IPS-NIHi7 (cell line): ENCODE measurements at regions not wholly inside any gene's neighbourhood (a gene's known extent, or its start where the extent isn't known, plus 50 kb on each side); places are given as distances from the start of the nearest gene placed in this dataset.
"Not testable (repeated sequence)": the region's sequence is repeated elsewhere in the genome, so short reads cannot be mapped to it uniquely, and the experiment has no call there.

Source experiments
- DNase-seq: peaks from one replicate; pipeline ENCODE4 v3.0.0; 2012; ENCODE audit warnings: mixed read lengths; ENCODE audit errors: extremely low spot score

GRCh38 chr11:112706863-112707262, 254.4 kb upstream of the NCAM1 start:
- no peak for DNase-seq

- not testable (repeated sequence) for DNase-seq
Observed at GRCh38 chr11:112714340-112714739, 246.9 kb upstream of the NCAM1 start.

GRCh38 chr11:112715056-112715455, 246.2 kb upstream of the NCAM1 start:
- no peak for DNase-seq

GRCh38 chr11:112718483-112718882, 242.7 kb upstream of the NCAM1 start:
- DNase-seq, result no peak

GRCh38 chr11:112719736-112720525, 241.3 kb upstream of the NCAM1 start:
- no peak for DNase-seq

- DNase-seq, result no peak
Observed at GRCh38 chr11:112722148-112722547, 239.1 kb upstream of the NCAM1 start.

- no peak for DNase-seq
Observed at GRCh38 chr11:112722876-112723275, 238.3 kb upstream of the NCAM1 start.

GRCh38 chr11:112723676-112724495, 237.3 kb upstream of the NCAM1 start:
- DNase-seq, result no peak

GRCh38 chr11:112724496-112724790, 236.8 kb upstream of the NCAM1 start:
- no peak for DNase-seq

- DNase-seq, result no peak
Observed at GRCh38 chr11:112725636-112726035, 235.6 kb upstream of the NCAM1 start.

GRCh38 chr11:112727341-112727841, 233.8 kb upstream of the NCAM1 start:
- DNase-seq, result no peak

GRCh38 chr11:112728288-112728687, 232.9 kb upstream of the NCAM1 start:
- DNase-seq, result no peak

GRCh38 chr11:112728716-112729115, 232.5 kb upstream of the NCAM1 start:
- DNase-seq, result no peak

GRCh38 chr11:112730591-112730990, 230.6 kb upstream of the NCAM1 start:
- no peak for DNase-seq

- DNase-seq, result no peak
Observed at GRCh38 chr11:112731538-112731937, 229.7 kb upstream of the NCAM1 start.

- no peak for DNase-seq
Observed at GRCh38 chr11:112732031-112732430, 229.2 kb upstream of the NCAM1 start.

GRCh38 chr11:112734207-112734606, 227.0 kb upstream of the NCAM1 start:
- DNase-seq, result peak; percentile 86

GRCh38 chr11:112735470-112735869, 225.8 kb upstream of the NCAM1 start:
- no peak for DNase-seq

- DNase-seq, result no peak
Observed at GRCh38 chr11:112744041-112744440, 217.2 kb upstream of the NCAM1 start.

GRCh38 chr11:112745973-112746372, 215.2 kb upstream of the NCAM1 start:
- DNase-seq, result no peak

GRCh38 chr11:112748252-112748651, 213.0 kb upstream of the NCAM1 start:
- DNase-seq, result no peak

GRCh38 chr11:112748713-112749543, 212.3 kb upstream of the NCAM1 start:
- DNase-seq, result no peak
